HG02623 (cell line): ENCODE measurements at regions not wholly inside any gene's neighbourhood (a gene's known extent, or its start where the extent isn't known, plus 50 kb on each side); places are given as distances from the start of the nearest gene placed in this dataset.
A peak's percentile ranks its signal among the peaks of the same experiment; 100 is the strongest.

Source experiments
- ATAC-seq: cut with Tn5 transposase; IDR thresholded peaks from one replicate; pipeline ENCODE4 v1.9.1; 2021; ENCODE audit warnings: moderate library complexity; ENCODE audit not compliant: unreplicated experiment

GRCh38 chr12:124726596-124727263 is 136.9 kb downstream of the SCARB1 start:
- ATAC-seq: no peak

DNA sequence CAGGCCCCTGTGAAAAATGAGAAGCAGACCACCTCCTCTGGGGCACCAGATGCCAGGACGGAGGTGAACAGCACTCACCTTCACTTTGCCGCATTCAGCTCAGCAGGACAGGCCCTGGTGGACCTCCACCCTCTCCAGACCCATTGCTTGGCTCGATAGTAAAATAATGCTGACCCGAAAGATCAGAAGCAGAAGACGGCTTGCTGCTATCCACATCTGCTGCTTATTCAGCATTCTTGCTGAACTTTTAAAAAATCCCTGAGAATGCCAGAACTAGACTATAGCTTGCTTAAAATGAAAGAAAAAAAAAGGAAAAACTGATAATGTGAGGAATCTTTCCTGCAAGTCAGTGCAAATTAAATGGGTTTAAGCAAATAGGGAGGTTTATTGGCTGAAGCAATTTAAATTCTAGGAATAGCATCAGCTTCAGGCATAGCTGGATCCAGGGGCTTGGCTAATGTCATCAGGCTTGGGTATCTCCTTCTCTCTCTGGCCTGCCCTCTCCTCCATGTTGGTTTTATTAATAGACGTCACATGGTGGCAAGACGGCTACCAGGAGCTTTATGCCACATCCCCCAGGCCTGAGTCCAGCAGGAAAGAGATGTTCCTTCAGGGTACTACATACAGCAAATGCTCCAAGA is 137.9 kb downstream of the SCARB1 start:
- ATAC-seq: no peak

- no peak for ATAC-seq
Observed at GRCh38 chr12:124725099-124725498, 138.6 kb downstream of the SCARB1 start.

- ATAC-seq: no peak
Observed at GRCh38 chr12:124722878-124723277, 140.8 kb downstream of the SCARB1 start.

DNA sequence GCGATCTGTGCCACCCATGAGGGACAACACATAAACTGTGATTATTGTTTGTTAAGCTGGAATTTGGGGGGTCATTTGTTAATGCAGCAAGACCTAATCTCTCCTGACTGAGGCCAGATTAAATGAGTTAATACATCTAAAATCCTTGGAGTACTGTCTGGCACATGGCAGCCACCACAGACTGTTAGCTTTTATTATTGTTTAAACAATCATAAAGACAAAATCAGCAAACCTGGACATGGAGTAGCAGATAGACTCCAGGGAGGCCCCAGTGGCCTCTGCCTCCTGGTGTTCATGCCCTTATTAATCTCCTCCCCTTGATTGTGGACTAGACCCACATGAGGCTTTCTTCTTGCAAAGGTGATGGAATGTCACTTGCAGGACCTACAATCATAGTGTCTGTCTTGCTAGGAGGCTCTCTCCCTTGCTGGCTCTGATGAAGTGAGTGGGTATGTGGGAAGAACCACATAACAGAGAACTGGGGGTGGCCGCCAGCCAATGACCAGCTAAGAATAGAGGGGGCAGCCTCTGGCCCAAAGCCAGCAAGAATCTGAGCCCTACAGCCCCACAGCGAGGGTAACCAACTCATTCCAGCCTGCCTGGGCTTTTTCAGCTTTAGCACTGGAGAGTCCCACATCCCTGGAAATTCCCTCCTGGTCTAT is 142.0 kb downstream of the SCARB1 start:
- ATAC-seq: no peak

DNA sequence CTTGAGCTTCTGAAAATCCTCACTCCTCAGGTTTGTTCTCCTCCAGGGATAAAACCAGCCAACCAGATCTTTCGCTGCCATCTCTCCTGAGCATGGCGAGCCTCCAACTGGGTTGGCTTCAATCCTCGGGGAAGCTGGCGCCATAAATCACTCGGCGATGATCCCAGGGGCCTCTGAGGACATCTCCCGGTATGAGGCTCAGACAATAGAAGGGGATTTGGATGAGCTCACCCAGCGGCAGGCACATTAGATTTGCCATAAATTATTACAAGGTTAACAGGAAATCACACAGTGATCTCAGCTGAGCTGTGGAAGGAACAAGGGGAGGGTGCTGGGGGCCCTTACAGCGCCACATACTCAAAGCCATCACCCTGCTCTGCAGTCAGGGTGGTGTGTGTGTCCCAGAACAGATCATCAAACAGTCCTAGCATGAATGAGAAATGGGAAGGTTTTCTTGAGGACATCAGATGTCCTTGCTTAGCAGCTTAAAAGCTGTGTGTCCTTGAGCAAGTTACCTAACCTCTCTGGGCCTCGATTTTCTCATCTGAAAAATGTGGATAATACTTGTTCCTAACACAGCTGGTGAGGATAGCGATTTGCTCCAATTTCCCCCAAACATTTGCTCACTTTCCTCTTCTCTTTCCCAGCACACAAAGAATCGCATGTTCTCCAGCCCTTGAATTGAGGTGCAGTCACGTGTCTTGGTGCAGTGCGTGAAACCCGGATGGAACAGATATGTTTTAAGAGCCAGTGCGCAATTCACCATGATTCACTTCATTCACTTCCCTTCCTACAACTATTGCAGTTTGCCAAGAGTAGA is 142.8 kb downstream of the SCARB1 start:
- no peak for ATAC-seq

GRCh38 chr12:124720004-124720680 is 143.5 kb downstream of the SCARB1 start:
- ATAC-seq: no peak

GRCh38 chr12:124719231-124719630 is 144.4 kb downstream of the SCARB1 start:
- ATAC-seq: no peak

DNA sequence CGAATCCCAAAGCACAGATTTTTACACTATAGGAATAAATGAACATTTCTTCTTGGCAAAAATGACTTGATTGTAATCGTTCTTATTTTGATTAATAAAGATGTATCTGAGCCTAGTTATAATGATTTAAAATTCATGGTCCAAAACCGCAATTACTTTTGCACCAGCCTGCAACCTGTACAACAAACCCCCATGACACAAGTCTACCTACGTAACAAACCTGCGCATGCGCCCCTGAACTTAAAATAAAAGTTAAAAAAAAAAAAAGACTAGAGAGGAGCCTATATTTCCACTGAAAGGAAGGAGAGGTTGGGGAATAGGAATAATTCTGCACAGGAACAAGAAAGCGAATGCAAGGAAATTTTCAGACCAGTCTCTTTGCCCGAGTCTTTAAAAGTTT is 145.2 kb downstream of the SCARB1 start:
- ATAC-seq: no peak

DNA sequence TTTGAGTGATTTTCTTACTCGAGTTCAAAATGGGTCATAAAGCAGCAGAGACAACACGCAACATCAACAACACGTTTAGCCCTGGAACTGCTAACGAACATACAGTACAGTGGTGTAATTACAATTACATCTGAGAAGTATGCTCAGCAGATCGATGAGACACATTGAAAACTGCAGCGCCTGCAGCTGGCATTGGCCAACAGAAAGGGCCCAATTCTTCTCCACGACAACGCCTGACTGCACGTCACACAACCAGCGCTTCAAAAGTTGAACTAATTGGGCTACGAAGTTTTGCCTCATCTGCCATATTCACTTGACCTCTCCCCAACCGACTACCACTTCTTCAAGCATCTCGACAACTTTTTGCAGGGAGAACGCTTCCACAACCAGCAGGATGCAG is 145.6 kb downstream of the SCARB1 start:
- ATAC-seq: no peak

- ATAC-seq: no peak
Observed at GRCh38 chr12:124717318-124717717, 146.3 kb downstream of the SCARB1 start.

- ATAC-seq: no peak
Observed at GRCh38 chr12:124716208-124717130, 147.2 kb downstream of the SCARB1 start.

GRCh38 chr12:124715121-124715990 is 147.9 kb upstream of the NCOR2 start:
- ATAC-seq: no peak

DNA sequence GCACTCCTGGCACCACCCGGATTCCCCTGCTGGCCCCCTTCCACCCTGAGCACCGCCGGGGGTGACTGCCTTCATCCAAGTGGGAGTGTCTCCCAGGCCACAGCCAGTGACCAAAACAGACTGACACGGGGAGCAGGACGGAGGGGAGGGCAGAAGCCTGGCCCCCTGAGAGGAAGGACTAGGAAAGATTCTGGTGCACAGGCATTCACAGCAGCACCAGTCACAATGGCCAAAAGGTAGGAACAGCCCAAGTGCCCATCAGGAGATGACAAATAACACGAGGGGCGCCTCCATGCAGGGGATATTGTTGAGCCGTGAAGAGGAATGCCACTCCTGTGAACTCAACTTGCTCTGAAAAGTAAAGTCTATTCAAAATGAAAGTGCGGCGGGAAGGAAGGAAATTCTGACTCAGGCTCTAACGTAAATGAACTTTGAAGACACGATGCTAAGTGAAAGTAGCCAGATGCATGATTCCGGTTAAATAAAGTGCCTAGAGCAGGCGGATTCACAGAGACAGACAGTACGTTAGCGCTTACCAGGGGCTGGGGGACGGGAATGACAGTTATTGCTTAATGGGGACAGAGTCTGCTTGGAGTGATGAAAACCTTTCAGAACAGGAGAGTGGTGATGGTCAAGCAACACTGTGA is 146.1 kb upstream of the NCOR2 start:
- peak; percentile 68 for ATAC-seq

- peak; percentile 19 for ATAC-seq
Observed at GRCh38 chr12:124713041-124713435, 145.6 kb upstream of the NCOR2 start.

DNA sequence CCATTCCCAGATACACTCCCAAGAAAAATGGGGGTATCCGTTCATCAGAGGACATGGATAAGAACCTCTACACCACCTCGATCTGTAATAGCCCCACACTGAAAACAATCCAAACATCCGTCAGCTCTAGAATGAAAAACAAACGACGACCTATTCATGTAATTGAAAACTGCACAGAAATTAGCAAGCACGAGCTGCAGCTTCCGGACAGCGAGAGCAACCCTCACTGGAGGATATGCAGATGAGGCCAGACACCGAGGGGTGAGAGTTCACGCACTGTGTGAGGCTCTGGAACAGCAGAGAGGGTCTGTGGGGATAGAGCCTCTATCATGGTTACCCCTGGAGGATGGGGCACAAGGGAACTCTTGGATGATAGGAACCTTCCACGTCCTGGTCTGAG is 143.9 kb upstream of the NCOR2 start:
- no peak for ATAC-seq

- ATAC-seq: no peak
Observed at GRCh38 chr12:124709722-124710687, 142.6 kb upstream of the NCOR2 start.
